Coronary artery (tissue), 2 donors: ENCODE measurements at regions not wholly inside any gene's neighbourhood (a gene's known extent, or its start where the extent isn't known, plus 50 kb on each side); places are given as distances from the start of the nearest gene placed in this dataset.
"Not testable (repeated sequence)": the region's sequence is repeated elsewhere in the genome, so short reads cannot be mapped to it uniquely, and the experiment has no call there.

ENCODE experiments used
- DNase-seq: peaks from one replicate; pipeline ENCODE4 v3.0.0-alpha.2; 2017; ENCODE audit warnings: low spot score
- H3K27ac ChIP-seq, 2 donors: fragments of 200-600 bp; sonication (generic); one replicate each; pipeline ENCODE4 v1.5.1; 2016 to 2019
- H3K4me3 ChIP-seq: fragments of 200-600 bp; sonication (generic); 2 replicates; pipeline ENCODE4 v1.5.1; 2016; ENCODE audit warnings: mild to moderate bottlenecking, moderate library complexity
- CTCF ChIP-seq: fragments of 200-600 bp; sonication (generic); IDR thresholded peaks from one replicate; pipeline ENCODE4 v1.5.1; 2019; ENCODE audit warnings: antibody characterized with exemption

GRCh38 chr13:110000534-110001345 is 214.4 kb upstream of the IRS2 start:
- DNase-seq = no peak
- H3K4me3 ChIP-seq = no peak overlapping the region
- TF ChIP-seq CTCF = no peak

GRCh38 chr13:109999659-110000533 is 213.5 kb upstream of the IRS2 start:
- no peak for DNase-seq
- no peak for TF ChIP-seq CTCF
- Histone ChIP-seq H3K27ac (no peak overlapping the region), H3K4me3 (no peak overlapping the region)

More at GRCh38 chr13:110000534-110001345, 214.4 kb upstream of the IRS2 start:
- H3K27ac ChIP-seq = no peak overlapping the region

GRCh38 chr13:109998684-109999533 is 212.5 kb upstream of the IRS2 start:
- Histone ChIP-seq H3K27ac (no peak overlapping the region), H3K4me3 (no peak overlapping the region)
- TF ChIP-seq CTCF = no peak
- DNase-seq = no peak

GRCh38 chr13:109998037-109998436 is 211.7 kb upstream of the IRS2 start:
- Histone ChIP-seq H3K27ac (no peak overlapping the region), H3K4me3 (no peak overlapping the region)
- TF ChIP-seq CTCF = no peak
- DNase-seq = no peak

- not testable (repeated sequence) for H3K27ac ChIP-seq, DNase-seq, H3K4me3 ChIP-seq
Observed at GRCh38 chr13:109997056-109997595, 210.7 kb upstream of the IRS2 start.

- no peak overlapping the region for H3K4me3 ChIP-seq
- no peak for DNase-seq
- TF ChIP-seq CTCF = no peak
- no peak overlapping the region for H3K27ac ChIP-seq
Observed at GRCh38 chr13:109996404-109996960, 210.1 kb upstream of the IRS2 start.
